Activated T-cell treated with anti-CD3 and anti-CD28 coated beads, Interleukin-2, amount 50 U/mL, for 72 hours (primary cell): ENCODE measurements at regions not wholly inside any gene's neighbourhood (a gene's known extent, or its start where the extent isn't known, plus 50 kb on each side); places are given as distances from the start of the nearest gene placed in this dataset.
"Not testable (repeated sequence)": the region's sequence is repeated elsewhere in the genome, so short reads cannot be mapped to it uniquely, and the experiment has no call there.

Experiments
- ATAC-seq, 2 donors: fragments of 150-1000 bp; cut with Tn5 transposase; replicated peaks in 1 of 2; 2 replicates each; pipeline ENCODE4 v1.10.0; 2021; ENCODE audit warnings: moderate library complexity in 2 of 2, mild to moderate bottlenecking in 1 of 2
- DNase-seq, 2 donors: peaks; one replicate each; pipeline ENCODE4 v3.0.0; 2021 to 2022; ENCODE audit warnings: mixed read lengths in 1 of 2
- H3K27ac Mint-ChIP-seq: one replicate; pipeline ENCODE4 v1.8.0; 2022; ENCODE audit warnings: mild to moderate bottlenecking, moderate library complexity, mixed read lengths
- H3K27me3 Mint-ChIP-seq: one replicate; pipeline ENCODE4 v1.8.0; 2022; ENCODE audit warnings: low read depth, mixed read lengths
- H3K36me3 Mint-ChIP-seq, 2 donors: one replicate each; pipeline ENCODE4 v1.8.0; 2022; ENCODE audit warnings: mixed read lengths in 2 of 2, mild to moderate bottlenecking in 1 of 2; ENCODE audit not compliant: insufficient read depth in 2 of 2
- H3K4me1 Mint-ChIP-seq: one replicate; pipeline ENCODE4 v1.8.0; 2022; ENCODE audit warnings: low read depth, mixed read lengths
- H3K4me3 Mint-ChIP-seq, 2 donors: one replicate each; pipeline ENCODE4 v1.8.0; 2022; ENCODE audit warnings: mild to moderate bottlenecking in 2 of 2, mixed read lengths in 2 of 2, moderate library complexity in 2 of 2
- H3K9me3 Mint-ChIP-seq, 2 donors: one replicate each; pipeline ENCODE4 v1.8.0; 2022; ENCODE audit warnings: mixed read lengths in 2 of 2

DNA sequence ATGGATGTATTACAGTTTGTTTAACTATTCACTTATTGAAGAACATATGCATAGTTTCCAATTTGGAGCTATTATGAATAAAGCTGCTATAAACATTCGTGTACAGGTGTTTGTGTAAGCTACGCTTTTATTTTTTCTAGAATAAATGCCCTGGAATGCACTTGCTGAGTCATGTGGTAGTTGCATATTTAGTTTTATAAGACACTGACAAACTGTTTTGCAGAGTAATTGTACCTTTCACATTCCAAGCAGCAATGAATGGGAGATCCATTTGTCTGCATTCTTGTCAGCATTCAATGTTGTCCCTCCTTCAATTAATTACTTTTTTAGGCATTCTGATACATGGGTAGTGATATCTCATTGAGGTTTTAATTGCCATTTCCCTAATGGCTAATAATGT lies 373.6 kb upstream of the GHITM start:
- Mint-ChIP-seq H3K27me3 (no peaks in the 10 kb centered on the region), H3K9me3 (peaks cover 0 to 2% of the 10 kb centered on the region in 2 donors), H3K4me1 (no peaks in the 10 kb centered on the region), H3K4me3 (no peak overlapping the region), H3K27ac (no peak overlapping the region), H3K36me3 (no peaks in the 10 kb centered on the region)
- DNase-seq: no peak
- ATAC-seq: no peak

DNA sequence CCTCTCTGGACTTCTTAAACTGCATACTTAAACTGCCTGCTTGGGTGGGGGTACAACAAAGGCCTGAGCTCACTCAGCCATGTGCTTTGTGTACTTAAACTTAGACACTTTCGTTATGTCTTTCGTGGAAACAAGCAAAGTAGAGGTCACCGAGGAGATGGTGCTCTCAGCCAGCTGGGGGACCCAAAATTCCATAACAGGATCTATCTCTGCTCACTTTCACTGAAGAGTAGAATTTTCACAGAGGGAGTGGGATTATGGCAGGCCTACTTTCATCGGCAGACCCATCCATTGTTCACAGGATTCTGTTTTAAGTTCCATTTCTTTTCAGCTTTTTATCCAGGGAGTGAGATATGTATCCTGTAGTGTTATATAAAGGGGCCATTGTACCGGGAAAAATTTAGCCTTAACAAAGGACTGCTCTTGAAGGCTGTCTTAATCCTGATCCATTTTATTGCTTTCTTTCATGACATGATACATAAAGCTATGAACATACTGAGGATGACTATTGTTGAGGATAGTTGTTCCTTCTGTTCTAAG lies 370.0 kb upstream of the GHITM start:
- H3K4me3 Mint-ChIP-seq: no peak overlapping the region
- H3K4me1 Mint-ChIP-seq: no peaks in the 10 kb centered on the region
- ATAC-seq (no peak), DNase-seq (no peak)
- H3K36me3 Mint-ChIP-seq: no peaks in the 10 kb centered on the region
- H3K9me3 Mint-ChIP-seq: peaks cover 2 to 7% of the 10 kb centered on the region in 2 donors
- H3K27me3 Mint-ChIP-seq: no peaks in the 10 kb centered on the region
- no peak overlapping the region for H3K27ac Mint-ChIP-seq

DNA sequence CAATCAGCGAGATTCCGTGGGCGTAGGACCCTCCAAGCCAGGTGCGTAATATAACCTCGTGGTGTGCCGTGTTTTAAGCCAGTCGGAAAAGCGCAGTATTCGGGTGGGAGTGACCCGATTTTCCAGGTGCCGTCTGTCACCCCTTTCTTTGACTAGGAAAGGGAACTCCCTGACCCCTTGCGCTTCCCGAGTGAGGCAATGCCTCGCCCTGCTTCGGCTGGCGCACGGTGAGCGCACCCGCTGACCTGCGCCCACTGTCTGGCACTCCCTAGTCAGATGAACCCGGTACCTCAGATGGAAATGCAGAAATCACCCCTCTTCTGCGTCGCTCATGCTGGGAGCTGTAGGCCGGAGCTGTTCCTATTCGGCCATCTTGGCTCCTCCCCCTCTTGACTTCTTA lies 352.6 kb upstream of the GHITM start:
- not testable (repeated sequence) for DNase-seq, ATAC-seq, H3K27me3 Mint-ChIP-seq

DNA sequence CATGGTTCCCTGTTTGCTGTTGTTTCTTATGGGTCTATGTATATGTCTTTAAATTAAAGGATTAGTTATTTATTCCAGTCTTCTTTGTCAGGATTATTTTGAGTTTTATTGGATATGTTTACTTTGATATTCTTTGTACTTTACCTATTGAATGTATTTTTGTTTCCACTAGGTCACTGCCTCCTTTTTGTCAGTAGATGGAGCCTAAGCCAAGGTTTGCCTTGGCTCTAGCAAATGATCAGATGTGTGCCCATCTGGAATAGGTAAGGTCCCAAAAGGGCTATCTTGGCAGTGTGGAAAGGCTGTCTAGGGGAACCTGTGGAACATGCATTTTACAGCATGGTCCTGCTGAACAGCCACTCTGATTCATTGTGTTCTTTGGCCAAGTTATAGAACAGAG lies 337.3 kb upstream of the GHITM start:
- Mint-ChIP-seq H3K4me1 (no peaks in the 10 kb centered on the region), H3K27me3 (no peaks in the 10 kb centered on the region), H3K4me3 (no peak overlapping the region), H3K27ac (no peak overlapping the region), H3K9me3 (peaks cover 4 to 7% of the 10 kb centered on the region in 2 donors), H3K36me3 (no peaks in the 10 kb centered on the region)
- ATAC-seq (no peak), DNase-seq (no peak)

More for the DNA sequence above, 352.6 kb upstream of the GHITM start:
- H3K9me3 Mint-ChIP-seq: peaks cover 2 to 13% of the 10 kb centered on the region in 2 donors
- H3K4me1 Mint-ChIP-seq, H3K4me3 Mint-ChIP-seq, H3K36me3 Mint-ChIP-seq, H3K27ac Mint-ChIP-seq: not testable (repeated sequence)

DNA sequence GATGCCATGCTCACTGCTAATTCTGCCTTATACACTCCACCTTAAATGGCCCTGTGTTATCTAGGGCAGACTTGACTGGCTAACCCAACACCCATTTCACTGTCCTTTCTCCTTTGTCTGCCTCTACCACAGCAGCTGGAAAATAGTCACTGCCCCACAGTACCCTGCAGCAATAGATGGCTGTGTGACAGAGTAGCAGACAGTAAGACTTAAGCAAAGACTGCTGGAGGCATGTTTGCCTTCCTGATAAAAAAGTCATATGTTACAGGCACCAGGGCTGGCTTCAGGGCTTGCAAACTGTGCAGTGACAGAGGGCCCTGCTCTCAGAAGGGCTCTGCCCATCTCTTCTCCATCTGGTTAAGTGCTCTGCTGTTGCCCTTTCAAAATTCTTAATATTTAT lies 332.6 kb upstream of the GHITM start:
- Mint-ChIP-seq H3K4me1 (no peaks in the 10 kb centered on the region), H3K9me3 (peaks cover 1 to 3% of the 10 kb centered on the region in 2 donors), H3K4me3 (no peak overlapping the region), H3K27me3 (no peaks in the 10 kb centered on the region), H3K27ac (no peak overlapping the region), H3K36me3 (no peaks in the 10 kb centered on the region)
- no peak for DNase-seq
- ATAC-seq: no peak

DNA sequence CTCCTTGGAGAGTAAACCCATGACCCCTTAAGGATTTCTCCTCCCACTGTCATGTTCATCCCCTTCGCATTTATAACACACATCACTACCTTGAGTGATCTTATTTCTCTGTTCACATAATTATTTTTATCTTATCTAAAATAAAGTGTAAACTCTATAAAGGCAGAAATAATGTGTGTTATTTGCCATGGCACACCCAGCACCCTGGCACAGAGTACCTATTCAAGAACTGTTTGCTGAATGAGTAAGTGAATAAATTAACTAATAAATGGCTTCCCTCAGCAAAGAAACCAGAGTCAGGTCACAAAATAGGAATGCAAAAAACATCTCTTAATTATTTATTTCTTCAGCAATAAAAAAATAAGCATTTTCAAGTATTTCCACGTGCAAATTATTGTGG lies 330.3 kb upstream of the GHITM start:
- Mint-ChIP-seq H3K4me3 (no peak overlapping the region), H3K9me3 (no peaks in the 10 kb centered on the region), H3K4me1 (no peaks in the 10 kb centered on the region), H3K27ac (no peak overlapping the region), H3K27me3 (no peaks in the 10 kb centered on the region), H3K36me3 (no peaks in the 10 kb centered on the region)
- ATAC-seq (no peak), DNase-seq (no peak)

DNA sequence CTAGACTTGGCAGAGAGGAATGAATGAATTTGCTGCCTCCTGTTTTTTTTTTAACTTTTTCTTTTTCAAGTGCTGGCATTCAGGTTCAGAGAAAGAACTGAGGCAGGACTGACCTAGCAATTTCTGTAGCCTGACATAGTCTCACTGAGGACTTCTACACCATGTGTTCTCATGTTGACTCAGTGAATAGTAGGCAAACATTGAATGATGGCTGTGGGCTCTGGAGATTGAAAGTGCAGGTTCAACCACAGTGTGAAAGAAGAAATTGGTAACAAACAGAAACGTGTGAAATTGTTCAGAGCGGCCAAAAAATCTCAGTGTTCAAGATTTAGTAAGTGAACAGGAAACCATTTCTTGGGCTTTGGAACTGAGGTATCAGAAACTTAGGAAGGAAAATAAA lies 322.4 kb upstream of the GHITM start:
- DNase-seq (no peak), ATAC-seq (no peak)
- Mint-ChIP-seq H3K4me3 (no peak overlapping the region), H3K36me3 (no peaks in the 10 kb centered on the region), H3K4me1 (no peaks in the 10 kb centered on the region), H3K27me3 (no peaks in the 10 kb centered on the region), H3K27ac (no peak overlapping the region), H3K9me3 (peaks cover 2% of the 10 kb centered on the region in 2 donors)

DNA sequence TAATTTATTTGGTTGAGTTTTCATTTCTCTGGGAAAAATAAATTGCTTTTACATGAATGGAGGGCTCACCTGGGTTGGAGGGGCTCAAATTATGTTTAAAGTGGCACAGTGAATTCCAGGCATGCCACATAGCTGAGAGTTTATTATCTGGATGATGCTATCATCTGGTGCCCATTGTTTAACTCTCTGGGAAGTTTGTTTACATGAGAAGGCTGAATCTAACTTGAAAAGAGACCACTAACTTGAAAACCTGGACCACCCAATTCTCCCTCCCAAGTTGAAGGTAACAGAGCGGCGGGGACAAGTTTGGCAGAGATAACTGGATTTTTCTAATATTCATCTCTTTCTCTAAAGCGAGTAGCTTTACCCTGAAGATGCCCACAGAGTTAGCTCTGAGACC lies 321.5 kb upstream of the GHITM start:
- ATAC-seq: no peak
- H3K4me1 Mint-ChIP-seq: no peaks in the 10 kb centered on the region

DNA sequence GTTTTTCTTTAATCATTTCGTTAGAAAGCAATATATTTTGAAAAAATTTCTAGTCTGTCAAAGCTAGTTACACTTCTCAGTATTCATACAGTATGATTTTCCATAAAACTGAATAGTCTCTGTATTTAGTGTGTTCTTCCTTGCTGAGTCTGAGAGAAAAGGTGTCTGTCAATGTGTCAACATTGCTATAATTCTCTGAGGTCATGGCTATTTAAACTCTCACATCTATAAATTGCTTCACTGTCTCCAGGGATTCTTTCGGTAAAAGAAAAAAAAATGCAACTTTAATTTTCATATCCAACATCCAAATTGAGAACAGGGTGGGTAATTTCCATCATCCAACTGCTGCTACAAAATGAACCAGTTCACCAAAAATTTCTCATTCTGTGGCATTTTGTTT lies 319.7 kb upstream of the GHITM start:
- ATAC-seq (no peak), DNase-seq (no peak)
- H3K4me1 Mint-ChIP-seq: no peaks in the 10 kb centered on the region
- H3K9me3 Mint-ChIP-seq: peaks cover 2% of the 10 kb centered on the region in 2 donors
- no peak overlapping the region for H3K27ac Mint-ChIP-seq
- H3K27me3 Mint-ChIP-seq: no peaks in the 10 kb centered on the region
- H3K4me3 Mint-ChIP-seq: no peak overlapping the region
- H3K36me3 Mint-ChIP-seq: no peaks in the 10 kb centered on the region

More for the DNA sequence above, 321.5 kb upstream of the GHITM start:
- DNase-seq: no peak
- H3K36me3 Mint-ChIP-seq: no peaks in the 10 kb centered on the region
- no peak overlapping the region for H3K27ac Mint-ChIP-seq
- H3K9me3 Mint-ChIP-seq: peaks cover 2% of the 10 kb centered on the region in 2 donors
- no peak overlapping the region for H3K4me3 Mint-ChIP-seq
- H3K27me3 Mint-ChIP-seq: no peaks in the 10 kb centered on the region

DNA sequence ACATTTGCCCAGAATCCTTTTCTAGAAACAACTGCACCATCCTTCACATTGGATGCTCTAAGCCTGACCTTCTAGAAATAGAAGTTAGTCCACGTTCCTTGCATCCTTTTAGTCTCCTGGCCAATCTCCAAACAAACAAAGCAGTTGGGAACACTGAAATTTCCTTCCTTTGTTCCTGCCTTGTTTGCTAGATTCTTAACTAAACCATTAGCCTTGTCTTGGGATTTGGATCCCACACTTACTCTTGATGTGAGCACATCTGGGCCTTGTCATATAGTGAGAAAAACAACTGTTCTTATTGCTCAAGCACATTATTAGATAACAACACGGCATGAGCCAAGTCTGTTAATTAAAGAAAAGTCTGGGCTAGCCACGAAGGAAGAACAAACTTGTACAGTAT lies 319.3 kb upstream of the GHITM start:
- Mint-ChIP-seq H3K4me3 (no peak overlapping the region), H3K4me1 (no peaks in the 10 kb centered on the region), H3K27ac (no peak overlapping the region), H3K9me3 (peaks cover 2% of the 10 kb centered on the region in 2 donors), H3K27me3 (no peaks in the 10 kb centered on the region), H3K36me3 (no peaks in the 10 kb centered on the region)
- DNase-seq: no peak
- ATAC-seq: no peak

DNA sequence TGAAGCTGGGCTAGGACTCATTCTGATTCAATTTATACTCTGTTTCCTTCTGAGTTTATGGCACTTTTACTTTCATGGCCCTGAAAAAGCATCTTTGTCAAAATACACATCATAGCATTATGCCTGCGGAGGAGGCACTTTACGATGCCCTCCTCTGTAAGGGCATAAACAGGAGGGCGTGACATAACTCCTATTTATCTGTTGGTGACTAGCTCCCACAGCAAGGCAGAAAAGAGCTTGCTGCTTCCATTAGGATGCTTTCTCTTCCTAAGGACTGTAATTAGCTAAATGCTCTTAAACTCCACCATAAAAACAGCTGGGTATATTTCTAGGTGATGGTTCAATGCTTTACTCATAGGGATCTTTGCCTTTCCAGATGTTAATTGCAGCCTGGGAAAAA lies 315.2 kb upstream of the GHITM start:
- Mint-ChIP-seq H3K36me3 (no peaks in the 10 kb centered on the region), H3K4me1 (no peaks in the 10 kb centered on the region), H3K27ac (no peak overlapping the region), H3K9me3 (peaks cover 2% of the 10 kb centered on the region in 2 donors), H3K4me3 (no peak overlapping the region), H3K27me3 (no peaks in the 10 kb centered on the region)
- ATAC-seq (no peak), DNase-seq (no peak)

DNA sequence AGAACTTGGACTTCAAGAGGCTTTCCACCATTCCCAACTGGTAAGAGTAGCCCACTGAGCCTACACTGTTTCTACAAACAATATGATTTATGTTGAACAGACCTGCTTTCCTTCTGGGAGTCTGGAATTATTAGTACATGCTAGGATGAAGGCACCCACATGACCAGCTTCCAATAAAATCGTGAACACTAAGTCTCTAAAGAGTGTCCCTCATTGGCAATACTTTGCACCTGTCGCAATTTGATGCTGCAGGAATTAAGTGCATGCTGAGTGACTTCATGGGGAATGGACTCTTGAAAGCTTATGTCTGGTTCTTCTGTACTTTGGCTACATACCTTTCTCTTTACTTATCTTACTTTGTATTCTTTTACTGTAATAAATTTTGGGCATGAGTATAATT lies 305.2 kb upstream of the GHITM start:
- ATAC-seq (no peak), DNase-seq (no peak)
- H3K4me1 Mint-ChIP-seq: no peaks in the 10 kb centered on the region
- no peak overlapping the region for H3K4me3 Mint-ChIP-seq
- H3K36me3 Mint-ChIP-seq: no peaks in the 10 kb centered on the region
- H3K9me3 Mint-ChIP-seq: peaks cover 2 to 4% of the 10 kb centered on the region in 2 donors
- H3K27ac Mint-ChIP-seq: no peak overlapping the region
- no peaks in the 10 kb centered on the region for H3K27me3 Mint-ChIP-seq

DNA sequence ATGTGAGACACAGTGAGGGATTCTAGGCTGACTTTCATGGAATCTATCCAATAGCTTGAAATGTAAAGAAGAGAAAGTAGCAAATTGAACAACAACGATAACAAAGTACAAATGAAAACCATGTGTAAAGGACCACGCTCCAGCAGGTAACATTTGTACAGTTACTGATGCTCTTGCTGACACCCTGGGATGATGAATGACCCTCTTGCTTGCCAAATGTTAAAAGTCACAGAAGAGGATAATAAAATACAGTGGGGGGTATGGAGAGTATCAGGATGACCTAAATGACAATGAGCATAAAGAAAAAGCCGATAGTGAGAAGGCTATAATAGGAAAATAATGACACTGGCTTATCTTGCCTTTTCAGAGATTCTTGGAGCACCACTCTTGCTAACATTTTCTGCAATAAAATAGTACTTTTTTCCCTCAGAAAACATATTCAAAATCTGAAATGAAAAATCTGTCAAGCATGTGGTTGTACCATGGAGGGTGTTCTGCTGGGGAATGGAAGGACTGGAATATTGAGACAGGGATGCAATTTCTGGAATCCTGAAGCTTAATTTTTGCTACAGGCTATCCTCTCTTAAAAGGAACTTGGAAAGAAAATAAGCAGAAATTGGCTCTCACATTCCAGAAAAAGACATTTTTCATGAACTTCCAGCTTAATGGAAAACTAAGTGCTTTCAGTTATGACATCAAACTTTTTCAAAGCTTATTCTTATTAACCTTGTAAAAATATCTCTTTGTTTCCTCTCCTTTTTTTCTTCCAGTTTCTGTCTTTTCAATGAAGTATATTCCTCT lies 303.2 kb upstream of the GHITM start:
- Mint-ChIP-seq H3K36me3 (no peaks in the 10 kb centered on the region), H3K4me3 (no peak overlapping the region), H3K9me3 (peaks cover 2% of the 10 kb centered on the region in 2 donors), H3K4me1 (no peaks in the 10 kb centered on the region), H3K27me3 (no peaks in the 10 kb centered on the region), H3K27ac (no peak overlapping the region)
- no peak for ATAC-seq
- no peak for DNase-seq

DNA sequence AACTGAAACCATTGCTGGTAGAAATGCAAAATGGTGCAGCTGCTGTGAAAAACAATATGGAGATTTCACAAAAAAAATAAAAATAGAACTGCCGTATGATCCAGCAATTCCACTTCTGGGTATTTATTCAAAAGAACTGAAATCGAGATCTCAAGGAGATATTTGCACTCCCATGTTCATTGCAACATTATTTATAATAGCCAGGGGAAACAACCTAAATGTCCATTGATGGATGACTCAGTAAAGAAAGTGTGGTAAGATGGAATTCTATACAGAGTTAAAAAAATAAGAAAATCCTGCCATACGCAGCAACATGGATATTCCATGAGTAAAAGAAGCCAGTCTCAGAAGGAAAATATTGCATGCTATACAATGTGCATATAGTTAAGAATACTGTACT lies 290.6 kb upstream of the GHITM start:
- ATAC-seq (no peak), DNase-seq (no peak)
- Mint-ChIP-seq H3K9me3 (peaks cover 0 to 2% of the 10 kb centered on the region in 2 donors), H3K27me3 (no peaks in the 10 kb centered on the region), H3K27ac (no peak overlapping the region), H3K4me3 (no peak overlapping the region), H3K4me1 (no peaks in the 10 kb centered on the region), H3K36me3 (no peaks in the 10 kb centered on the region)
